ENCODE measurements at regions not wholly inside any gene's neighbourhood (a gene's known extent, or its start where the extent isn't known, plus 50 kb on each side); places are given as distances from the start of the nearest gene placed in this dataset.

DNA sequence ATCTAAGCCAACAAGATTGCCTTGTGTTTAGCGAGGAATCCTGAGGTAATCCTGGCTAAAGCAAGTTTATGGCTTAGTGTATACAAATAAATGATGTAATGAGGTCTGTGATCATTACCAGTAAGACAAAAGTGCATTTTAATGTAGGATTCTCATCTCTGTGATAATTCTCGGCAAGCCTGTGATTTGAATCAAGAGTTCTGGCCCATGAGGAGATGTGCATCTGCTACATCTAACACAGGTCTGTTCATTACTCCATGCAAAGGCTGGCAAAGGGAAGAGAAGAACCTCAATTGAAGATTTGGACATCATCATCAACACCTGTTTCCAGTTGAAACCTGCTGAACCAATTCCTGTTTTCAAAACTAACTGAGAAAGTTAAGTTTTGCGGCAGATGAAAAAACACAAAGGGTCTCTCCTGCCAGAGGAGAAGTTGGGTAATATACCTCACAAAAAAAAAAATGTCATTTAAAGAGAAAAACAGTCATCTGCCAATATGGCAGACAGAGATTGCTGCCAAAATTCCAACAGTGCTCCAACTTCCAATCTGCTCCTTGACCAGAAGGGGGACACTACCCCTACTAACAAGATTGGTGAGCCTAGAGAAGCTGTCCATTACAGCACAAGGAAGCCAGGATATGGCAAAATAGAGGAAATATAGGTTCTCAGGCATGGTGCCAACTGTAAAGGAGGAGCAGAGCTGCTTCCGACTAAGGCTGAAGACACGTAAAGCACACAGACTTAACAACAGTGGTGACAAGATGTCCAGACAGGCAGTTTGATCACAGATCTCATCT, 453.7 kb downstream of the TTLL7 start:
- Mint-ChIP-seq H3K27ac (no peak overlapping the region), H3K4me3 (no peak overlapping the region), H3K36me3 (peaks cover 0 to 4% (median 0%) of the 10 kb centered on the region in 3 donors), H3K27me3 (no peaks in the 10 kb centered on the region), H3K4me1 (peaks cover 2 to 5% (median 3%) of the 10 kb centered on the region in 4 donors), H3K9me3 (peaks cover 0 to 3% (median 0%) of the 10 kb centered on the region in 9 donors)
- POLR2A ChIA-PET: no interaction called here
- ATAC-seq (no peak), DNase-seq (no peak)

DNA sequence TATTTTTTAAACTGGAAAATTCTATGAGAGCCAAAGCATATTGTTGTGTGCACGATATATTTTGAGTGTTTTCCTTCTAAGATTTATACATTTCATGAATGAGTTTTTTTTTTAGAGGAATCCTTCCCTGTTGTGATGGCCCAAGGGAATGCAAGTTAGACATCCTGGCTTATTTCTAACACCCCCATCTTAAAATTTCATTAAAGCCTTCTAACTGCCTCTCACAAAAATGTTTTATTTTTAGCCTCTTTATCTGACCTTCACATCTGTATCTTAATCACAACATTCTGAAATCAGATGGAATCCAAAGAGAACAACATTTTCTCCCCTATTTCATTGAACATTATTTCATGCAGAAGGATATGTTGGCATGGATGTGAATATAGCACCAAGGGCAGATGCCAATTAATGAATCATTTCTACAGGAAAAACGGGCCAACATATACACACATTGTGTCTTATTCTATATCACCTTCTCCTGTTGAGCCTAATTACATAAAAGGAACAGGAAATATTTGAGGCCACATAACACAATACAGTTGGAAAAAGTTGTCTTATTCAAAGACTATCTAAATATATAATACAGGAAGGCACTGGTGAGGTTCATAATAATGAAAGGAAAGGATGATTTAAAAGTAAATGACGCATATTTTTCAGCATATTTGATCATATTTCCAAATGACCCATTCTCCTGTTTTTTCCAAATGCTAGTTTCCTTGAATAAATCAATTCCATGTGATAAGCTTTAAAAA, 455.5 kb downstream of the TTLL7 start:
- Mint-ChIP-seq H3K36me3 (peaks cover 0 to 4% (median 0%) of the 10 kb centered on the region in 3 donors), H3K4me1 (peaks cover 2 to 5% (median 3%) of the 10 kb centered on the region in 4 donors), H3K27ac (peak overlapping the region in 1 of 10 donors; percentile 31), H3K27me3 (no peaks in the 10 kb centered on the region), H3K4me3 (no peak overlapping the region), H3K9me3 (peaks cover 0 to 3% (median 0%) of the 10 kb centered on the region in 9 donors)
- DNase-seq (no peak), ATAC-seq (no peak)
- POLR2A ChIA-PET: no interaction called here

DNA sequence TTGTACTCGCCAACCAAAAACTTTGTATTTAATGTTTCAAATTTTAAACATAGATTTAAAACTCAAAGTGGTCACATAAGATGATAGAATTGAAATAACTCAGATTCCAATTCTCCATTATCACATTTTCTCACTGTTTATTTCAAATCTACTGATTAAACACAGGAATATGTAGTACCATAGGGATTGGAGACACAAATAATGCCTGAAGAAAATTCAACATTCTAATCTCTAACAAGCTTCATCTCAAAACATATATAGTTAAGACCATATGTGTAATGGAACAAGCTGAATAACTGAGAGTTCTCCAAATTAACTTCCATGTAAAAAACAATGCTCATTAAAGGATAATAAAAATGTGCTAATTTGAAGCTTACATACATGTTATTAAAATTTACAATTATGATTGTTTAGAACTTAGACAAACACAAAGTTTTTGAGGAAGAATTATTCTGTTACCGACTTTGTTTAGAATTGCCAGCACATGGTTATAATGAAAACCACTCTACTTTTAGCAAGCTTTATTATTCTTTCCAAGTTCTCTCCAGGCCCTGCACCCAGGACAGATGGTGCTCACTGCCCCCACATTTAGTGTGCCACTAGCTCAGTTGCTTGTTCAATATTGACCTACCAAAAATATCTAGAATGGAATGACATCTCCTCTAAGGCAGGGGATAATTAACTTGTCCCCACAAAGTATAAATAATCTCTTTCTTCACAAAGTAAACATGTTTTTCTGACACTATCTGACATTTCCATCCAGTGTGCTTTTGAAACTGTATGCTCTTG, 467.2 kb downstream of the TTLL7 start:
- no peak for ATAC-seq
- Mint-ChIP-seq H3K27me3 (no peaks in the 10 kb centered on the region), H3K9me3 (peaks cover 0 to 11% (median 0%) of the 10 kb centered on the region in 9 donors), H3K27ac (peak overlapping the region in 2 of 10 donors; percentile 1 to 39), H3K4me3 (no peak overlapping the region), H3K36me3 (peaks cover 0 to 7% (median 5%) of the 10 kb centered on the region in 3 donors), H3K4me1 (no peaks in the 10 kb centered on the region)
- POLR2A ChIA-PET: no interaction called here
- DNase-seq: no peak

DNA sequence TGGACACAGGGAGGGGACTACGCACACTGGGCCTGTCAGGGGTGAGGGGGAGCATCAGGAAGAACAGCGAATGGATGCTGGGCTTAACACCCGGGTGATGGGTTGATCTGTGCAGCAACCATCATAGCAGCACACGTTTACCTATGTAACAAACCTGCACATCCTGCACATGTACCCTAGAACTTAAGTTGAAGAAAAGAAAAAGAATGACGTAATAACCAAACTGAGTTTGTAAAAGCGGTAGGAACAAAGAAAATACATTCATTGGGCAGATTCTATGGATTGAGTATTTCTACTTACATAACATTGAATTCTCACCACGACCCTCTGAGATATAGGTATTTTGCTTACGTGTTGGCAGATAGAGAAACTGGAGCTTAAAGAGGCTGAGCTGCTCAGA, 468.4 kb downstream of the TTLL7 start:
- no peaks in the 10 kb centered on the region for H3K4me1 Mint-ChIP-seq
- peaks cover 0 to 11% (median 0%) of the 10 kb centered on the region in 9 donors for H3K9me3 Mint-ChIP-seq
- peaks cover 0 to 7% (median 5%) of the 10 kb centered on the region in 3 donors for H3K36me3 Mint-ChIP-seq
- DNase-seq (no peak), ATAC-seq (no peak)
- H3K27me3 Mint-ChIP-seq: no peaks in the 10 kb centered on the region
- no peak overlapping the region for H3K4me3 Mint-ChIP-seq
- POLR2A ChIA-PET: no interaction called here
- H3K27ac Mint-ChIP-seq: peak overlapping the region in 1 of 10 donors; percentile 10

DNA sequence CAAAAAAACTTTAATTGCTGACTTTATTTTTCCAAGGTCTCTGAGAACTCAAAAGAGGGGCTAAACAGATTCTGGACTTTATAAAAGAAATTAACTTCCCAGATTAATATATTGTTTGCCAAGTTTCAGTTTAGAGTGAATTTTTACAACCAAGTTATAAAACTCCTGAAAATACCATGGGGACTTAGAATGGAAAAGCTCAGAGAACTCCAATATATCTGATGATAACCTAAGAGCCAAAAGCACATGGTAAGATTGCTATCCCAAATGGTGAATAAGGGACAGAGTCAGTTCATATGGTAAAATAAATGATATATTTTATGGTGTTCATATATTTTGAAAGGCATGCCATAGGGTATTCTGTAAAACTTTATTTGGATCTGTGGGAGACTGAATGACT, 470.9 kb downstream of the TTLL7 start:
- DNase-seq (no peak), ATAC-seq (no peak)
- POLR2A ChIA-PET: no interaction called here
- Mint-ChIP-seq H3K4me1 (no peaks in the 10 kb centered on the region), H3K9me3 (peaks cover 0 to 2% (median 0%) of the 10 kb centered on the region in 9 donors), H3K4me3 (no peak overlapping the region), H3K27ac (no peak overlapping the region), H3K36me3 (no peaks in the 10 kb centered on the region), H3K27me3 (no peaks in the 10 kb centered on the region)

DNA sequence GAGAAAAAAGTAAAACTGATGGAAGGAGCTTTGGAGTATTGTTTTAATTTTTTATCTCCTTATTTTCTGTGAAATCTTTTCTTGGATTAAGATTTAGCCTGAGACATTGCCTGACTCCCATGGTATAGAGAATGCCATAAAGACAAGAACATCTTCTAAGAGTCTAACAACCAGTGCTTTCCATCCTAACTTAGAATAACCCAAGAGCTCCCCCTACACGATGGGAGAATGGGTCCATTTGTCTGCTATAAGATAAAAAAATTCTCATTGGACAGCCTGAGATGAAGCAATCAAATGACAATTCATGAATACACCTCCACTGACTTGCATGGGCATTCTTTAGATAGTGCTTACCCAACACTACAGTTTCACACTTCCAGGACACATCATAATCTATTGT, 478.1 kb downstream of the TTLL7 start:
- ATAC-seq: no peak
- H3K27me3 Mint-ChIP-seq: no peaks in the 10 kb centered on the region
- DNase-seq: no peak
- POLR2A ChIA-PET: no interaction called here
- H3K4me3 Mint-ChIP-seq: no peak overlapping the region
- no peak overlapping the region for H3K27ac Mint-ChIP-seq
- H3K9me3 Mint-ChIP-seq: peaks cover 0 to 2% (median 0%) of the 10 kb centered on the region in 9 donors
- peaks cover 0 to 2% (median 0%) of the 10 kb centered on the region in 4 donors for H3K4me1 Mint-ChIP-seq
- no peaks in the 10 kb centered on the region for H3K36me3 Mint-ChIP-seq

DNA sequence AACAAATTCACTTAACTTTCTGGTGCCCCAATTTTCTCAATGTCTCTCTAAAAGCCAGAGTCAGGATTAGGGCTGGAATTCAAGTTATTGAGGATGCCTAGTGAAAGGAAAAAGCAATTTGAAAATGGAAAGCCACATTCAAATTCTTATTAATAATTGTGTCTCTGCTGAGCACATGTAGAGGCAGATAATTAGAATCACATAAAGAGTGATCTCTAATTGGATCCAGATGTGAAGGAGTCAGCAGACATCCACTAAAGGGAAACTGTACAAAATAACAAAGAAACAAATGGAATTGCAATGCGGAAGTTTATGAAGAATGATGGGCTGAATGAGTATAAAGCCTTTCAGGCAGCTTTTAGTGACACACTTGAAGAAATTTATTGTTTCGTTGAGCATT, 482.6 kb downstream of the TTLL7 start:
- Mint-ChIP-seq H3K4me3 (no peak overlapping the region), H3K4me1 (peaks cover 0 to 5% (median 0%) of the 10 kb centered on the region in 4 donors), H3K36me3 (peaks cover 0 to 1% (median 0%) of the 10 kb centered on the region in 3 donors), H3K9me3 (no peaks in the 10 kb centered on the region), H3K27me3 (no peaks in the 10 kb centered on the region), H3K27ac (no peak overlapping the region)
- no peak for DNase-seq
- ATAC-seq: no peak
- POLR2A ChIA-PET: no interaction called here

DNA sequence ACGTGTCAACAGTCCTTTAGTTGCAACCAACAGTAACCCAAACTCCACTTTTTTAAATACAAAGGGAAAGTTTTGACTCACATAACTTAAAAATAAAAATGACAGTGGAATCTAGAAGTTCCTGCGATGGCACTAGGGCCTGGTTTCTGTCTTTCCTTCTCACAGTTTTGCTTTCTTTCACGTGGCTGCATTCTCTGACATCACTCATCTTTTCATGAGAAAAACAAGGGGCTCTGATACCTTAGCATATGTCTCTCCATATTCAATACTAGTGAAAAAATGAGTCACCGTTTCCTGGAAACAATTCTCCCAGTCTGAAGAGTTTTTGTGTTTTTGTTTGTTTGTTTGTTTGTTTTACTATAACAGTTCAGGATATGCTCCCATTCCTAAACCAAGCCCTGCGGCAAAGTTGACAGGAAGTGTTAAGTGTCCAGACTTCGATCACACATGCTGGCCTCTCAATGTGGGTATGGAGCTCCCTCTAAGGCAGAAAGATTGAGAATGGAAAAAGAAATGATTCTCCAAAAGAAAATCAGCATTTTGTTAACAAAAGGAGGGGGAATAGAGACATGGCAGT, 483.3 kb downstream of the TTLL7 start:
- Mint-ChIP-seq H3K27ac (peak overlapping the region in 1 of 10 donors; percentile 23), H3K9me3 (no peaks in the 10 kb centered on the region), H3K4me3 (no peak overlapping the region), H3K36me3 (peaks cover 0 to 1% (median 0%) of the 10 kb centered on the region in 3 donors), H3K27me3 (no peaks in the 10 kb centered on the region), H3K4me1 (peaks cover 0 to 5% (median 0%) of the 10 kb centered on the region in 4 donors)
- no peak for ATAC-seq
- POLR2A ChIA-PET: no interaction called here
- DNase-seq: no peak

DNA sequence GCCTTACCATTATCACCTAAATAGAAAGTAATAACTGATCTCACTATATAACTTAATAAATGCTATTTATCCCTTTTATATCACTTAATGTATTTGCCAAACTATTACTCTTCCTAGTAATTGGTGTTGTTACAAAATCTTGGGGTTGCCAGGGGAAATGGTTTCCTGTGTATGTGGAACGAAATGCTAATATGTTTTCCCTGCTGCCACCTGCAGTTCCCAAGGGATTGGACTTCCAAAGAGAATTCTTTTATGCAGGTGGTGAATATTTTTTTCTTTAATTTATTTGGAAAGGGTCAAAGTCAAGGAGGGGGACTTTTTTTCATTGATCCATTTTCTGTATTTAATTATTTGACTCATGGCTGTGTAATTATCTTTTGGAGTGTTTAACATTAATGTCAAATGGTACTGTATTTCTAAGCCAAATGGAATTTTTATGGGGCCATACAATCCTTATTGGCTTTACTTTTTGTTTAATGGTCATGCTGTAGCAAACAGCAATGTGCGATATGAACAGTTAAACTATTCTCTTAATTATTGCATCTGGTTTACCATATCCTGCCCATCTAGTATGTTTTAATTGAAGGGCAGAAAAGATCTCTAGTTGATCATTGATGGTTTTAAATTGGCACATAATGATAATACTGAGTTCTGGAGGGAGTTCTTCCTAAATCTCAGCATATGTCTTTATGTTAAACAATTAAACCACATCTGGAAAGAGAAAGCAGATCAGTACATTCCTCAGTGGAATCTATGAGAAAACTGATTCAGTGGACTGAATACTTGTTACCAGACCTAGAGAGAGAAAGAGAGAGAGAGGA, 486.3 kb downstream of the TTLL7 start:
- no peak for DNase-seq
- Mint-ChIP-seq H3K36me3 (peaks cover 0 to 1% (median 0%) of the 10 kb centered on the region in 3 donors), H3K9me3 (no peaks in the 10 kb centered on the region), H3K27me3 (no peaks in the 10 kb centered on the region), H3K4me3 (no peak overlapping the region), H3K4me1 (peaks cover 17 to 26% (median 25%) of the 10 kb centered on the region in 4 donors), H3K27ac (peak overlapping the region in 1 of 10 donors; percentile 44)
- POLR2A ChIA-PET: no interaction called here
- no peak for ATAC-seq

DNA sequence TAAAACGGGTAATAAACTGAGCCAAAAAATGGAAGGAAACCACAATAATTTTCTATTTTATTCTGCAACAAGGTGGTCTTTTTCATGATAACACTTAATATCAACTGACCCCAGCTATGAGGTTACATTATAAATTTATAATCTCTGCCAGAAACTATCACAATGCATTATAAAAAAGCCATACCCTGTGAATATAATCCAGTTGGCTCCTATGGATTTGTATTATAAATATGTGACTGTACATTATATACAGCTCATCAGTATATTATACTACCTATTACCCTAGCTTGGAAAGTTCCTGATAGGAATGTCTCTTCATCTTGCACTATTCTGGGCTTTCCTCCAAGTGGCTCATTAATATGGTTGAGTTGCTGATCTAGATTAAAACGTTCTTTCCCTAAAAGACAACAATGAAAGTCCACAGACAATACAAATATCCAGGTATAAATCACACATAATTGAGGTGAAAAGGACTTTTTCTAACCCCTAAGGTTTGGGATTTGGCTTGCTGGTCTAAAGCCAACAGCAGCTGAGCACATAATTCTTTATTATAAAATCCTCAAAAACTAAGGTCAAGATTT, 487.7 kb downstream of the TTLL7 start:
- ATAC-seq: no peak
- POLR2A ChIA-PET: no interaction called here
- Mint-ChIP-seq H3K36me3 (peaks cover 0 to 1% (median 0%) of the 10 kb centered on the region in 3 donors), H3K4me3 (no peak overlapping the region), H3K27ac (peak overlapping the region in 1 of 10 donors; percentile 61), H3K27me3 (no peaks in the 10 kb centered on the region), H3K4me1 (peaks cover 21 to 31% (median 30%) of the 10 kb centered on the region in 4 donors), H3K9me3 (no peaks in the 10 kb centered on the region)
- no peak for DNase-seq

DNA sequence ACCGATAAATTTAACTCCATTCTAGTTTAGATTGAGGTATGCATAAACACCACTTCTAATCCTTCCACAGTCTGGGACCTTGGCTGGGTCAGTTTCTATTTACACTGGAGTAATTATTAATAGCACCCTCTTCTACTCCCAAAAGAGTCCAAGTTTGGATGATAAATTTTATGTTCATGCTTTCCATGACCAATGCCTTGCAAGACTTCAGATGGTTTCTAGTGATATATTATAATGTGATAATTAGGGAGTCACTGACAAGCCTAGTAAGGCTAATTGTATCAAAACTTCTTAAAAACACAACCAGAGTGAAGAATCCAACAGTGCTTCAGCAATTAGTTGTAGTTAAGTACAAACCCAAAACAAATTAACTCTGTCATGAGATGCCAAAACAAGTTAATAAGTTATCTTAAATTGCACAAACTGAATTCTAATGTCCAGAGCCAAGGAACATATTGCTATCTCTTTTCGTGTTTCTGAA, 489.6 kb downstream of the TTLL7 start:
- POLR2A ChIA-PET: interaction anchor here (0.5 to 3.3 kb wide), 2 partner anchors 18 to 62 kb away, joined by 4 to 8 read pairs; no protein-coding TSS in a partner anchor
- Mint-ChIP-seq H3K4me3 (peak overlapping the region in 4 of 10 donors; percentile 4 to 76 (median 74)), H3K9me3 (peaks cover 0 to 15% (median 0%) of the 10 kb centered on the region in 9 donors), H3K4me1 (peaks cover 29 to 38% (median 32%) of the 10 kb centered on the region in 4 donors), H3K27me3 (no peaks in the 10 kb centered on the region), H3K27ac (peak overlapping the region in 8 of 10 donors; percentile 53 to 98 (median 81)), H3K36me3 (peaks cover 0 to 10% (median 0%) of the 10 kb centered on the region in 3 donors)
- no peak for DNase-seq
- no peak for ATAC-seq
